Right ventricle myocardium inferior (tissue), 1 donor: ENCODE measurements at regions not wholly inside any gene's neighbourhood (a gene's known extent, or its start where the extent isn't known, plus 50 kb on each side); places are given as distances from the start of the nearest gene placed in this dataset.

Source experiments
- ATAC-seq: fragments of 200-7000 bp; cut with Tn5 transposase; one replicate; pipeline ENCODE4 v1.9.1; 2020; ENCODE audit warnings: mild to moderate bottlenecking, moderate library complexity
- DNase-seq: peaks from one replicate; pipeline ENCODE4 v3.0.0; 2021; ENCODE audit errors: missing footprints
- intact Hi-C: fragments of 100-400 bp; cut with DNase I; formaldehyde crosslinking; loops from one replicate; pipeline ENCODE4 v1.11.0; 2022
- donor health status: DM: no; HTN: yes; CAD: no; lungs with severe emphysema.

DNA sequence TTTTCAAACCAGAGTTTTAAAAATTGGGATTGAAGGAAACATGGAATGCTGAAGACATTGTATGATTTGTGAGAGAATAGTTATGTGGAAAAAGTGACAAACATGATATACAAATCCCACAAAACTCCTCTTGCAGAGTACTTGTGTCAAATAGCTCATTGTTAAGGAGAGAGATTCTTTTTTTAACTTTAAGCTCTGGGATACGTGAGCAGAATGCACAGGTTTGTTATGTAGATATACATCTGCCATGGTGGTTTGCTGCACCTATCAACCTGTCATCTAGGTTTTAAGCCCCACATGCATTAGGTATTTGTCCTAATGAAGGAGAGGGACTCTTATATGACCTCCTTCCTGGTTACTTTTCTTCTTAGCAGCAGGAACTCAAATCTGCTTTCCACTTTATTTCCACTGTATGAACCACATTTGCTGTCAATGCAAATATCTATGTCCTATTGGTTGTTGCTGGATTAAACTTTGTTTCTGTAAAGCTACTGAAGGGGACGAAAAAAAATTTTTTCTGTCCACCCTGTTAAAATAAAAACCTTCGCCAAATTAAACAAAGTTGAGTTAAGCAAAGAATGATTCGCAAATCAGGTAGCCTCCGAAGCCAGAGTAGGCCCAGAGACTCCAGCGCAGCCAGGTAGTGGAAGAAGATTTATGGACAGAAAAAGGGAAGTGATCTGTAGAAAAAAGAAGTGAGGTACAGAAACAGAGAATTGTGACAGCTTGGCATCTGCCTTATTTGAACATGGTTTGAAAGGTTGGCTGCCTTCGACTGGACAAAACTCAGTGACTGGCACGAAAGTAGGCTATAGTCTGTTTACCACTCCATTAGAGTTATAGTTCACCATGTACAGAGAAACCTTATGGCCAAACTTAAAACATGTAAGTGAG, 430.1 kb upstream of the CHST9 start:
- no peak for ATAC-seq
- intact Hi-C loops: loop anchor here (10.0 kb wide), 1 partner anchor 100 kb away; no protein-coding TSS in a partner anchor
- no peak for DNase-seq

DNA sequence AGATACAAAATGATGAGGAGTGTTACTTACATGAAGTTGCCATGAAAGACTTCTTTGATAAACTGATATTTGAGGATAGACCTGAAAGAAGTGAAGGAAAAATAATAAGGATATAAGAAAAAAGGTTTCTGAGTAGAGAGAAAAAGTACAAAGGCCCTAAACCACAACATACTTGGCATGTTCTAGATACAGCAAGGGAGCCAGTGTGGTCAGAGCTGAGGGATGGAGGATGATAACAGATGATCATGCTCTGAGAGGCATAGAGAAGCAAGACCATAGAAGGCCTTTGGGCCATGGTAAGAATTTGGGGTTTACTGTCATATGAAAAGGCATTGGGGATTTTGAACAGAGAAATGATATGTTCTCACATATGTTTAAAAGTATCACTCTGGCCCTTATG, 424.1 kb upstream of the CHST9 start:
- intact Hi-C loops: no loop called here
- no peak for ATAC-seq
- DNase-seq: no peak

GRCh38 chr18:27608742-27609141, 423.6 kb upstream of the CHST9 start:
- no peak for ATAC-seq
- no peak for DNase-seq
- intact Hi-C loops: no loop called here

DNA sequence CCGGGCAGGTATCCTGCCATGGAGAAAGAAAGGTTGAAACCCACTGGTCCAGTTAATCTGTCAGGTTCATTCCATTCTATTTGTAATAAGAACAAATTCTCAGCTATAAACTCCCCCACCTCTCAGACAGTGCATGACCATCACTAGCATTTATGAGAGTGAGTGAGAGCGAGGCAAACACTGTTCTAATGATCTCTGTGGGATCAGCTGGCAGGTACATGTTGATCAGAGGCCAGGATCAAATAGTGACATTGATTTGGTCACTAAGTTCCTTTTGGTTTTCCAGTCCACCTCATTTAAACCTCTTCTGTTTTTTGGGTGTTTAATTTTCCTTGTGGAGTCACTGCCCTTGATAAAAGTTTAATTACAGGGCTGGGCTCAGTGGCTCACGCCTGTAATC, 423.1 kb upstream of the CHST9 start:
- intact Hi-C loops: no loop called here
- ATAC-seq (no peak), DNase-seq (no peak)

DNA sequence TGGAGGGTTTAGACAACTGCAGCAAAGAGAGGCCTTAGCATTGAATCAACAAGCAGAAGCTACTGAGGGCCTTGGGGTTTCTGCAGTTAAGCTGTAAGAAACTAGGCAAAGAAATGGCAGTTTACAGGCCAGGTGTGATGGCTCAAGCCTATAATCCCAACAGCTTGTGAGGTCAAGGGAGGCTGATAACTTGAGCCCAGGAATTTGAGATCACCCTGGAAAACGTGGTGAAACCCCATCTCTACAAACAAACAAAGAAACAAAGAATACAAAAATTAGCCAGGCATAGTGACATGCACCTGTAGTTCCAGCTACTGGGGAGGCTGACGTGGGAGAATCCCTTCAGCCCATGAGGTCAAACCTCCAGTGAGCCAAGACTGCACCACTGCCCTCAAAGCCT, 421.6 kb upstream of the CHST9 start:
- intact Hi-C loops: no loop called here
- no peak for DNase-seq
- ATAC-seq: no peak

DNA sequence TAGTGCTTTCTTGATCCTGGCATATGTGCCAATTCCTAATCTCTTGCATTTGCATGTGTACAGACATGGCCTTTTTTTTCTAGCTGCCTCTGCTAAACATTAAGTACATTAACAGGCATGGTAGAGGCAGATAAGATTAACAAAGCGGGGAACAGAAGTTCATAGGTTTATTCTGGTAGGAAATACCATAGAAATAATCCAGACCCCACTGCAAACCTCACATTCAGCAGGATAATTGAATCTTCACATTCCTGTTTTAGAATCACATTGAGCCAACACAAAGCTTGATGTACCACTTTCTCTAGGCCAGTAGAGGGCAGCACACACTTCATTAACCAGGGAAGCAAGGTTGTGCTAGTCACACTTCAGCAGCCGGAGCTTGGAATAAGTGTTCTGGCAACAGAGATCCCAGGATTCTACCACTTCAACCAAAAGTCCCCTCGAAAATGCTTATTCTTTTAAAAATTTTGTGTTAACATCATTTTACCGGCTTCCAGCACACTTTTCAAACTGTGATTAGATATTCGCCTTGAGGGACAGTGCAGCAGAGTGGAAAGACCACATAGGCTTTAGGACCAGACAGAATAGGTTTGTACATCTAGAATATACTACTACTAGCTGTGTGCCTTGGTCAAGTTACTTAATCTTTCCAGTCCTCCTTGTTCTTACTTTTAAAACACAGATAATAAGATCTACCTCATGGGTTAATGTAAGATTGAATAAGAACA, 420.2 kb upstream of the CHST9 start:
- peak; percentile 84 for ATAC-seq
- intact Hi-C loops: loop anchor here (1.0 kb wide), 1 partner anchor 143 kb away; no protein-coding TSS in a partner anchor
- DNase-seq: no peak

DNA sequence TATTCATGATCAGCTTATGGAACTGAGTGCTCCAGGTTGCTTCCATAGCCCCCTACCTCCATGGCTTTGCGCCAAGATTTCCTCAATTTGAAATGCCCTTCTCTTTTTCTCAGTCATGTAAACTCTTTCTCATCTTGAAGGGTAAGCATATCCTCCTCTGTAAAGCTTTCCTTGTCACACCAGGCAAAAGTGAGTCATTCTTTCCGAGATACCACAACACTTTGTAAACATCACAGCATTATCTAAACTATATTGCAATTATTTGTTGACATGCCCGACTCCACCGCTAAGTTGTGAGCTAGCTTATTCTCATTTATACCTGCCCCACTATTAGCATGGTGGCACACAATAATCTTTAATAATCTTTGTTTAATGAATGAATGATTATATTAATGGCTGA, 419.5 kb upstream of the CHST9 start:
- no peak for DNase-seq
- intact Hi-C loops: no loop called here
- no peak for ATAC-seq

- no peak for ATAC-seq
- DNase-seq: no peak
- intact Hi-C loops: no loop called here
These were observed 417.0 kb upstream of the CHST9 start for GRCh38 chr18:27602092-27602491.

- intact Hi-C loops: no loop called here
- DNase-seq: no peak
- no peak for ATAC-seq
These were observed 415.1 kb upstream of the CHST9 start for GRCh38 chr18:27600245-27600644.

DNA sequence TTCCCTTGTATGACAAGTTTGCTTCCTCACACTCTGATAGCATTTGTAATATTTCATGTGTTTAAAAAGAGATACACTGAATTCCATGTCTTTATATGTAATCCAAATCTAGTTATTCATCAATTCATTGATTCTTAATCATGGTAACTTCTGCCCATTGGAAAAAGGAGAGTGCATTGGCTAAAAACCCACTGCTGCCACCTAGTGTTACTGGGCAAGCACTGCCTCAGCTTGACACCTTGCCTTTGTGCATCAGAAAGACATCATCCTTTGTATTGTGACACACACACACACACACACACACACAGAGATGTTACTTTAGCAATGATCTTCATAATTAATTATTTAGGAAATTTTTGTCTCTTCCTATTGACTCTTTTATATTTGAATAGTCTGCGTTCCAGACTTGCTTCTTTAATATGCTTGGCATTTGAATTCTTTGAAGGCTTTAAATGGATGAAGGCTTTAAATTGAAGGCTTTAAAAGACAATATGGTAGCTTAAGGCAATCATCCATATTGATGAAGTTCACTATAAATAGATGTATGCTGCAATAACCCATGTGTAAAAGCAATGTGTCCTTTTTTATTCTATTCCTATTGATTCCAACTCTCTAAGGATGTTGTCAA, 414.2 kb upstream of the CHST9 start:
- DNase-seq (no peak), ATAC-seq (no peak)
- intact Hi-C loops: loop anchor here (2.0 kb wide), 1 partner anchor 235 kb away; no protein-coding TSS in a partner anchor

GRCh38 chr18:27595113-27595838, 410.2 kb upstream of the CHST9 start:
- DNase-seq (no peak), ATAC-seq (no peak)
- intact Hi-C loops: no loop called here

DNA sequence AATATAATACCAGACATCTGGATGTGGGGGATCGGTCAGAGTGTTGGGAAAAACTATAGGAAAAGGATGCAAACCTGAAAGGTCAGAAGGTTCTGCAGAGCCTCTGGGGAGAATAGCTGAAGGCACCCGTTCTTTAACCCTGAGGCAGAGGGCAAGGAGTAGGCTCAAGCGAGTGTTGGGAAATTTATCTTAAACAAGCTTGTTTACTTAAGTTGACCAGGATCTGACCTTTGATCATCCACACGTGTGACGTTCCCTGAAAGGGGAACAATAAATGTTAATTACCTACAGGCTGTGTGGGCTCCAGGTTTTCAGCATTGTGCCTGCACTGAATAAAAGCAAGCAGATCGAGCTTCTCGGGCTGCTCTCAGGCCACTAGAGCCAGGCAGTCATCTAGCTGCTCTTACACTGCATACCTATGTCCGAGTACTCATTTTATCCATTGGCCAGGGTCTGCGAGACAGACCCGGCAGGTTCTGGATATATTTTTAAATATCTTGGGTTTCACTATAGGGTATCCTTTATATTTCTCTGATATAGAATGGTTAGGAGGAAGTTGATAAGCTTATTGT, 400.6 kb upstream of the CHST9 start:
- intact Hi-C loops: no loop called here
- no peak for ATAC-seq

GRCh38 chr18:27583466-27583865, 398.4 kb upstream of the CHST9 start:
- DNase-seq: no peak
- intact Hi-C loops: no loop called here
- no peak for ATAC-seq

More for the DNA sequence above, 400.6 kb upstream of the CHST9 start:
- no peak for DNase-seq

DNA sequence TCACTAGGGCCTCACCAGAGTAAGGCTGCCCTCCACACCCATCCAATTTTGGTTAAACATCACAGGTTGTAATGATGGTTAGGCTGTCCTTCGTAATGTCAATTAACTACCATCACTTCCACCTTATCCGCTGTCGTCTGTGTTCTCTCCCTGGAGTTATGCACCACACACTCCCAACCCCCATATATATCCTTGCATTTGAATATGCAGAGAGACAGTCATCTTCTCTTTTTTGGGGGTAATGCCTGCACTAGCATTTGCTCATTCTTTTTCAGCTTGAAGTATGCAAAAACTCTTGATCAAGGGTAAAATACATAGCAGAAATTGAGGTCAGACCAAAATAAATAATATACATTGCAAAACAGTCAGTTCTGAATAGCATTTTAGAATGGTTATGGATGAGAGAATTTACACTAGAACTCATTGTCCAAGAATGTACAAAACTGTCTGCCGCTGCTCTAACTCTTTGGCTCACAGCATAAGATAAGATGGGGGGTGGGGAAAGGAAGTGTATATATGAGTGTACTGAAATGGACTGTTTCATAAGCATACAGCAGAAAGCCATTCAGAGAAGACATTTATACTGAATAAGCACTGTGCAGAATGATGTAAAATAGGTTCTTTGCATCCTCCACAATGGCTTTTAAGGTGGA, 397.8 kb upstream of the CHST9 start:
- intact Hi-C loops: no loop called here
- ATAC-seq (no peak), DNase-seq (no peak)

- DNase-seq: no peak
- intact Hi-C loops: no loop called here
- ATAC-seq: no peak
These were observed 396.3 kb upstream of the CHST9 start for GRCh38 chr18:27581296-27581904.

GRCh38 chr18:27579364-27579763, 394.3 kb upstream of the CHST9 start:
- intact Hi-C loops: no loop called here
- no peak for DNase-seq
- ATAC-seq: no peak

GRCh38 chr18:27577752-27578151, 392.6 kb upstream of the CHST9 start:
- DNase-seq (no peak), ATAC-seq (no peak)
- intact Hi-C loops: no loop called here

- intact Hi-C loops: no loop called here
- no peak for ATAC-seq
- DNase-seq: no peak
These were observed 392.2 kb upstream of the CHST9 start for GRCh38 chr18:27577265-27577664.
